HUES6 (cell line): ENCODE measurements at regions not wholly inside any gene's neighbourhood (a gene's known extent, or its start where the extent isn't known, plus 50 kb on each side); places are given as distances from the start of the nearest gene placed in this dataset.
"Not testable (repeated sequence)": the region's sequence is repeated elsewhere in the genome, so short reads cannot be mapped to it uniquely, and the experiment has no call there.

Experiments used
- H3K27ac ChIP-seq: 2 replicates; pipeline ENCODE4 v1.7.0; 2013; ENCODE audit warnings: low read depth, mild to moderate bottlenecking, low read length, inconsistent platforms
- H3K27me3 ChIP-seq: 2 replicates; pipeline ENCODE4 v1.6.1; 2013; ENCODE audit warnings: low read length; ENCODE audit not compliant: control insufficient read depth, insufficient read depth
- H3K36me3 ChIP-seq: 2 replicates; pipeline ENCODE4 v1.6.1; 2013; ENCODE audit warnings: low read length; ENCODE audit not compliant: control insufficient read depth, insufficient read depth
- H3K4me1 ChIP-seq: 2 replicates; pipeline ENCODE4 v1.6.1; 2013; ENCODE audit warnings: low read length; ENCODE audit not compliant: control insufficient read depth, insufficient read depth
- H3K4me3 ChIP-seq: 2 replicates; pipeline ENCODE4 v1.5.1; 2013; ENCODE audit warnings: low read depth, low read length
- H3K9ac ChIP-seq: one replicate; pipeline ENCODE4 v1.6.1; 2013; ENCODE audit warnings: mild to moderate bottlenecking, low read length
- H3K9me3 ChIP-seq: 2 replicates; pipeline ENCODE4 v1.6.1; 2013; ENCODE audit warnings: low read depth, low read length; ENCODE audit not compliant: control insufficient read depth, insufficient read depth

DNA sequence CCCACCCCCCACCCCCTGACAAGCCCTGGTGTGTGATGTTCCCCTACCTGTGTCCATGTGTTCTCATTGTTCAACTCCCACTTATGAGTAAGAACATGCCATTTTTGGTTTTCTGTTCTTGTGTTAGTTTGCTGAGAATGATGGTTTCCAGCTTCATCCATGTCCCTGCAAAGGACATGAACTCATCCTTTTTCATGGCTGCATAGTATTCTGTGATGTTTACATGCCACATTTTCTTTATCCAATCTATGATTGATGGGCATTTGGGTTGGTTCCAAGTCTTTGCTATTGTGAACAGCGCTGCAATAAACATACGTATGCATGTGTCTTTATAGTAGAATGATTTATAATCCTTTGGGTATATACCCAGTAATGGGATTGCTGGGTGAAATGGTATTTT lies 74.8 kb upstream of the PHACTR1 start:
- H3K9me3 ChIP-seq: not testable (repeated sequence)

GRCh38 chr6:12645941-12646340 lies 70.6 kb upstream of the PHACTR1 start:
- no peaks in the 10 kb centered on the region for H3K36me3 ChIP-seq
- H3K9me3 ChIP-seq: peaks cover 6% of the 10 kb centered on the region; the same call in 1 of the 2 replicates
- no peaks in the 10 kb centered on the region for H3K27me3 ChIP-seq
- H3K9ac ChIP-seq: no peak overlapping the region
- no peak overlapping the region for H3K27ac ChIP-seq
- no peak overlapping the region for H3K4me3 ChIP-seq
- no peaks in the 10 kb centered on the region for H3K4me1 ChIP-seq

More for the DNA sequence above, 74.8 kb upstream of the PHACTR1 start:
- not testable (repeated sequence) for H3K27ac ChIP-seq, H3K4me3 ChIP-seq, H3K27me3 ChIP-seq, H3K9ac ChIP-seq, H3K36me3 ChIP-seq, H3K4me1 ChIP-seq

DNA sequence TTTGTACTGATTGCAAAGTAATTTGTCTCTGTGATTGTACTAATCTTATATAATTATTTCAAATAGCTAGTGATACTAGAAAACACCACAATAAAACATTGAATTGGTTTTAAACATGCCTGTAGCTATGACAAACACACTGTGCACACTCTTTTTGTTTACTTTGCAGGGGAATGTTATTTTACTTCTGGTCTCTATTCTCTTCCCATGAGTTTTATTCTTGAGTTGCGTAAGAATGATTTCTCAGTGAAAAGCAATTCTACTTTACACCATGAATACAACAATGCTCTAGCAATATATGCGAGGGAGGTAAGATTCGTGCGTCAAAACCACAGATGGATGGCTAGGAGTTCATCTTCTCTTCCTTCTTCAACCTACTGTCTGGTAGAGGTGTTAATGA lies 68.4 kb upstream of the PHACTR1 start:
- peaks cover 6% of the 10 kb centered on the region; the same call in 1 of the 2 replicates for H3K9me3 ChIP-seq
- H3K9ac ChIP-seq: no peak overlapping the region
- no peaks in the 10 kb centered on the region for H3K4me1 ChIP-seq
- H3K27ac ChIP-seq: no peak overlapping the region
- no peaks in the 10 kb centered on the region for H3K27me3 ChIP-seq
- H3K4me3 ChIP-seq: no peak overlapping the region
- H3K36me3 ChIP-seq: no peaks in the 10 kb centered on the region

DNA sequence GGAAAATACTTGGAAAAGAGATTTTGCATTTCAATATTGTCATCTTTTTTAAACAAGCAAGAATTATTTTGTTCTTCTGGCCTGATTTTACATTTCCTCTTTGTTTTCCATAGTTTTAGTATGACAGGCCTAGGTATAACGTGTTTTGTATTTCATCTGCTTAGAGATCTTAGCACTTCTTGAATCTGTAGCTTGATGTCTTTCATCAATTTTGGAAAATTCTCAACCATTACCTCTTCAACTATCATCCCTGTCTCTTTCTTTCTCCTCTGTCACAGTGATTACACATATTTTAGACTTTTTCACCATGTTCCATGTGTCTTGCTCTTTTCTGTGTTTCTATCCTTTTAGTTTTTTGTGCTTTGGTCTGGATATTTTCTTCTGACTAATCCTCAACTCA lies 67.2 kb upstream of the PHACTR1 start:
- Histone ChIP-seq H3K4me3 (no peak overlapping the region), H3K9me3 (peaks cover 6% of the 10 kb centered on the region; the same call in 1 of the 2 replicates)

GRCh38 chr6:12653486-12653885 lies 63.1 kb upstream of the PHACTR1 start:
- H3K4me3 ChIP-seq: no peak overlapping the region
- no peak overlapping the region for H3K27ac ChIP-seq
- H3K9ac ChIP-seq: no peak overlapping the region
- no peaks in the 10 kb centered on the region; the same call in 1 of the 2 replicates for H3K27me3 ChIP-seq
- no peaks in the 10 kb centered on the region for H3K36me3 ChIP-seq
- peaks cover 7% of the 10 kb centered on the region; the same call in 1 of the 2 replicates for H3K4me1 ChIP-seq
- H3K9me3 ChIP-seq: peaks cover 4% of the 10 kb centered on the region; the same call in 1 of the 2 replicates

More for the DNA sequence above, 67.2 kb upstream of the PHACTR1 start:
- no peaks in the 10 kb centered on the region for H3K36me3 ChIP-seq
- no peaks in the 10 kb centered on the region for H3K27me3 ChIP-seq
- no peak overlapping the region for H3K27ac ChIP-seq
- H3K9ac ChIP-seq: no peak overlapping the region
- no peaks in the 10 kb centered on the region for H3K4me1 ChIP-seq

DNA sequence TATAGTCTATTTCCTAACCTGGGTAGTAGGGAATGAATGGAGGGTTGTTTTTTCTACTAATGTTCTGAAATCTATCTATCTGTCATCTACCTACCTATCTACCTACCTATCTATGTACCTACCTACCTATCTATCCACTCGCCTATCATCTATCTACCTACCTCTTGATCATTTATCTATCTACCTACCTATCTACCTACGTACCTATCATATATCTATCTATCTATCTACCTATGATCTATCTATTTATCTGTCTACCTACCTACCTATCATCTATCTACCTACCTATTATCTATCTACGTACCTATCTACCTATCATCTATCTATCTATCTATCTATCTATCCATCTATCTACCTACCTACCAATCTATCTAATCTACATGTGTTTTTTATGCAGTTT lies 62.5 kb upstream of the PHACTR1 start:
- no peak overlapping the region for H3K27ac ChIP-seq
- H3K9ac ChIP-seq: no peak overlapping the region
- no peaks in the 10 kb centered on the region for H3K36me3 ChIP-seq
- H3K4me1 ChIP-seq: peaks cover 7% of the 10 kb centered on the region; the same call in 1 of the 2 replicates
- no peak overlapping the region for H3K4me3 ChIP-seq
- peaks cover 4% of the 10 kb centered on the region; the same call in 1 of the 2 replicates for H3K9me3 ChIP-seq
- H3K27me3 ChIP-seq: no peaks in the 10 kb centered on the region; the same call in 1 of the 2 replicates

- no peaks in the 10 kb centered on the region for H3K36me3 ChIP-seq
- peaks cover 7% of the 10 kb centered on the region; the same call in 1 of the 2 replicates for H3K4me1 ChIP-seq
- H3K9me3 ChIP-seq: peaks cover 2% of the 10 kb centered on the region; the same call in 1 of the 2 replicates
- H3K27me3 ChIP-seq: no peaks in the 10 kb centered on the region; the same call in 1 of the 2 replicates
- H3K27ac ChIP-seq: no peak overlapping the region
- no peak overlapping the region for H3K4me3 ChIP-seq
- H3K9ac ChIP-seq: no peak overlapping the region
Measured at GRCh38 chr6:12654514-12654913, 62.1 kb upstream of the PHACTR1 start.

- no peak overlapping the region for H3K4me3 ChIP-seq
- H3K27me3 ChIP-seq: no peaks in the 10 kb centered on the region; the same call in 1 of the 2 replicates
- H3K36me3 ChIP-seq: no peaks in the 10 kb centered on the region
- peaks cover 7% of the 10 kb centered on the region; the same call in 1 of the 2 replicates for H3K4me1 ChIP-seq
- no peak overlapping the region for H3K27ac ChIP-seq
- H3K9ac ChIP-seq: no peak overlapping the region
- no peaks in the 10 kb centered on the region for H3K9me3 ChIP-seq
Measured at GRCh38 chr6:12656906-12657305, 59.7 kb upstream of the PHACTR1 start.

DNA sequence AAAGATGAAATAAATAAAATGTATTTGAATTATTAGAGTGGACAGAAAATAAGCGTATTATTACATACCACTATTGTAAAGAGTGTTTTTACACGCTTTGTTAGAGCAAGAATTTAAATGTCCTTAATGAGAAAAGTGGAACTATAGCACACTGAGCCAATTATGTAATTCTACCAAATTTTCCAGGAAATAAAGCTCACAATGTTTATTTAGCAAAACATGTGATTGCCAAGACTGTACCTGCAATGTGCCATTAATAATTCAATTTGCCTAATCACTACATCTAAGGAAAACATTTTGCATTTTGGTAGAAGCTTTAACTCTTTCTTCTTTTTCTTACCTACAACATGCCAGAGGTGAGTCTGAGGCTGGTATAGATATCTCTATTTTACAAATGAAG lies 58.7 kb upstream of the PHACTR1 start:
- Histone ChIP-seq H3K27me3 (no peaks in the 10 kb centered on the region; the same call in 1 of the 2 replicates), H3K4me1 (peaks cover 7% of the 10 kb centered on the region; the same call in 1 of the 2 replicates), H3K27ac (no peak overlapping the region), H3K9ac (no peak overlapping the region), H3K36me3 (no peaks in the 10 kb centered on the region), H3K4me3 (no peak overlapping the region), H3K9me3 (no peaks in the 10 kb centered on the region)

GRCh38 chr6:12661432-12662089 lies 55.0 kb upstream of the PHACTR1 start:
- Histone ChIP-seq H3K36me3 (no peaks in the 10 kb centered on the region), H3K4me3 (no peak overlapping the region), H3K27me3 (no peaks in the 10 kb centered on the region; the same call in 1 of the 2 replicates), H3K27ac (no peak overlapping the region), H3K9me3 (no peaks in the 10 kb centered on the region), H3K9ac (no peak overlapping the region), H3K4me1 (peaks cover 7% of the 10 kb centered on the region; the same call in 1 of the 2 replicates)
